Amniotic epithelial cell (primary cell): ENCODE measurements at regions not wholly inside any gene's neighbourhood (a gene's known extent, or its start where the extent isn't known, plus 50 kb on each side); places are given as distances from the start of the nearest gene placed in this dataset.

Experiments used
- DNase-seq: peaks from one replicate; pipeline ENCODE4 v3.0.0-alpha.2; 2010; ENCODE audit warnings: low read depth

DNA sequence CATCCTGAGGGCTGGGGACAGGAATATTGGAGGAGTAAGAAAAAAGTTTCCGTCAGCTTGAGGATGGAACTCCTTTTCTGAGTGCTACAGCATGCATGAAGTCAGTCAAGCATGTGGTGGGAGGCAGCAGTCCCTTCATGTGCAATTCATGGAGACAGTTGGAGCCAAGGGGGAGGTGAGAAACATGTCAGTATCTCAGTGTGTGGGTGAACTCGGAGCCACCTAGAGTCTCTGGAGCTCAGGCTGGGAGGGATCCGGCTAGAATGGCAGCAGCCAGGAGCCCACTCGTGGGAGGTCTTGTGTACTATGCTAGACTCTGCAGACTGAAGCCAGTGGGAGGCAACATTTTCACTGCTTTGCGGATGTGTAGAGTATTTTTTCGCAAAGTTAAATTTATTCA lies 60.3 kb downstream of the AVPR1A start:
- no peak for DNase-seq

DNA sequence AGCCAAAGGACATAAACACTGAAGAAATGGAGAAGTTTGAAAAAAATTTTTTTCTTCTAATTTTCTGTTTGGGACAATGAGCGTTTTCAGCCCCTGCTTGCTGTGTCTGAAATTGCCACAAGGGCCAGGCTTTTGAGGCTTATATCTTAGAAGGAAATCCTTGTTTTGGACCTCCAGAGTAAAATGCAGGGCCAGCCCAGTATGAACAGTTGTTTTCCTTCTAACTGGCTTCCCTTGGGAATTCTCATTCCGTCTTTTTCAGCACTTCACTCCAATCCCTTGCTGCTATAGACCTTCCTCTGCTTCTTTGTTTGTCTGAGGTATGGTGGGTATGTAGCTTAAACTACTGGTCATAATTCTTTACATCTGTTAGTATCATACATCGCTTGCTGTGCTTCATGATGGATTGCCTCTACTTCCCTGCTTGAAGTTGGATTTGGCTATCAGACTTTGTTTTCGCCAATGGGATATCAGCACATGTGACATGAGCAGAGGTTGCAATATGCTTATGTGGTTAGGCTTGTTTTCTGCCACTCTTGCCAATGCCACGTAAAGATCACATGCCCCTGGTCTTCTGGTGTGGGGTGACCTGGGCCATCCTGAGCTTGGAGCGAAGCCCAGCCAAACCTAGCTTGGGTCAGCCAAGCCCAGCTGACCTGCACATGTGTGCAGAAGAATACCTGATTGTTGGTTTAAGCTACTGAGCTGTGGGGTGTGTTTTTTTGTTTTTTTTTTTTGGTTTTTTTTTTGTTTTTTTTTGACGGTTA lies 64.7 kb downstream of the AVPR1A start:
- DNase-seq: no peak

DNA sequence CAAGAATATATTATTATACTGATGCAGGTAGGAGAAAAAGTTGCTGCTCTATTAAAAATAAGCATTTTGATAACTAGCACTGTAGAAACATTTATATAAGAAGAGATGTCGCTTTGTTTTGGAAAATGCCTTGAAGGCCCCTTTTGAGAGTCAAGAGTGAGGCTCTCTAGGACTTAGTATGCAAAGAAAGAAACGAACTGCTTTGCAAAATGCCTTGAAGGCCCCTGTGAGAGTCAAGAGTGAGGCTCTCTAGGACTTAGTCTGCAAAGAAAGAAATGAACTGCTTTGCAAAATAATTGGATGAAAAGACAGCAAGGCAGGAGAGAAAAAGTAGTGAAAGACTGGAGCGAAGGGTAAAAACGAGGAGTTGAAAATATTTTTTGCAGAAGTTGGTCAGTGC lies 65.9 kb downstream of the AVPR1A start:
- no peak for DNase-seq

DNA sequence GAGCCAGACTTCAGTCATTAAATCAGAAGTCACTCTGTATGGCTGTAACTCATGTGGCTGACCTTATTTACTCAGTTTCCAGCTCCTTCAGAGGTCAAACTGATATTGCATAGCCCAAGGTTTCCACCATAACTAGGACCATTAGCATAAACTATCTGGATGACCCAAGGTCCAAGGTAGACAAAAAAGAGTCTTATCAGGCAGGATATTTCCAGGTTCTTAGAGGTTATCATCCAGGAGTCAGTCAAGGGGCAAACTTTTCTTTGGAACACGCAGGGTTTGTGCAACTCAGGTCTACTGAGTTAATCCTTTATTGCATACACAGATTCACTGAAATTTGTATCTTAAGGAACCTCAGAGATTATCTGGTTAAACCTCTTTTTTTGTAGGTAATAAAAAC lies 66.5 kb downstream of the AVPR1A start:
- DNase-seq: no peak

DNA sequence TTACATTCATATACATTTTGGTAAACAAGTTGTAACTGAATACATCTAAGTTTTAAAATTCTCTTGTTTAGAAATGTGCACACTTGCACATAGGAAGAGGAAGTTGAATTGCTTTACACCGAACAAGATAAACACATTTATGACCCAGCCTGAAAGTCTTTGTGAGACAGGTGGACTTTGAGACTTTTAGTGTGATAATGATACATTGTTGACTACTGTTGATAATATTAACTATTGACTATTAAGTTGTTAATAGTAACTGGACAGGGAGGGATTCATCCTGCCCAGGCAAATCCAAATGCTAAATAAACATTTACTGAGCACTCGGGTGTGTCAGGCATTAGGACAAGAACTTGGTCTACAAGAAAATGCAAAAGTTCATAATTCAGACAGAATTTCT lies 68.0 kb downstream of the AVPR1A start:
- no peak for DNase-seq

DNA sequence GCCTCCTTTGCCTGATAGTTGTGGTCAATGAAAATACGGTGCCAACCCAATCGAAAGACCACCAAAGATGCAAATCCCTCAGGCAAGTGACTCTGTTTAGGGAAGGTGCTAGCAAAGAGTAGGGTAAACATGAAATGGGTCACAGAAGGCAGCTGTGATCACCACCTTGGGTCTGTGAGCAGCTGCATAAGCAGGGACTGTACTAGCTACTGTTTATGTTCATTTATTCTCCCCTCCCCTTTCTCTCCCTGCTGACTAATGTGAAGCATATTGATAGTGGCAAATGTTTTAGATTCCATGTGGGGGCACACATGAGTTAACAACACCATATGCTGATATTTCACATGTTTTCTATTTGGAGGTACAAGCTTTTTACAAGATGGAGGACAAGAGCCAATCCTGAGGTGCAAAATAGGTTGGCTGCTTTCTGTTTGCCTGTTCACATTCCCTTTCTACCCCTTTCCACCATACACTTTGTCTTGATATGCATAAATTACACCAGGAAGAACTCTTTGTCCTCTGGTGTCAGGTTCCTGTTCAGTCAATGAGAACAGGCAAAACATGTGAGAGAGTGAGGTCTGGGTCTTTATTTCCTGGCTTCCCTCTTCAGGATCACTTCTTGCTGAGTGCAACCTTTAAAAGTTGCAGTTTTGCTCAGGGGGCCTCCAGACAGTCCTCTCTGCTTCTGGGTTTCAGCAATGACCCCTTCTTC lies 71.1 kb downstream of the AVPR1A start:
- DNase-seq: peak; percentile 4

DNA sequence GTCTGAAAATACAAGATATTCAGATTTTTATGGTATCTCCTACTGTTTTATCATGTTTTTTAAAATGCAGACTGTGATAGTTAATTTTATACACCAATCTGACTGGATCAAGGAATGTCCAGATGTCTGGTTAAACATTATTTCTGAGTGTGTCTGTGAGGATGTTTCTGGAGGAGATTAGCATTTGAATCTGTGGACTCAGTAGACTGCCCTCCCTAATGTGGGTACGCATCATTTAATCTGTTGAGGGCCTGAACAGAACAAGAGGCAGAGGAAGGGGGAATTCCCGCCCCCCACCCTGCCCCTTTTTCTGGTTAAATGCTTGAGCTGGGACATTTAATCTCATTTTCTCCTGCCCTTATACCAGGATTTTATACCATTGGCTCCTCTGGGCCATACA lies 72.1 kb downstream of the AVPR1A start:
- no peak for DNase-seq

DNA sequence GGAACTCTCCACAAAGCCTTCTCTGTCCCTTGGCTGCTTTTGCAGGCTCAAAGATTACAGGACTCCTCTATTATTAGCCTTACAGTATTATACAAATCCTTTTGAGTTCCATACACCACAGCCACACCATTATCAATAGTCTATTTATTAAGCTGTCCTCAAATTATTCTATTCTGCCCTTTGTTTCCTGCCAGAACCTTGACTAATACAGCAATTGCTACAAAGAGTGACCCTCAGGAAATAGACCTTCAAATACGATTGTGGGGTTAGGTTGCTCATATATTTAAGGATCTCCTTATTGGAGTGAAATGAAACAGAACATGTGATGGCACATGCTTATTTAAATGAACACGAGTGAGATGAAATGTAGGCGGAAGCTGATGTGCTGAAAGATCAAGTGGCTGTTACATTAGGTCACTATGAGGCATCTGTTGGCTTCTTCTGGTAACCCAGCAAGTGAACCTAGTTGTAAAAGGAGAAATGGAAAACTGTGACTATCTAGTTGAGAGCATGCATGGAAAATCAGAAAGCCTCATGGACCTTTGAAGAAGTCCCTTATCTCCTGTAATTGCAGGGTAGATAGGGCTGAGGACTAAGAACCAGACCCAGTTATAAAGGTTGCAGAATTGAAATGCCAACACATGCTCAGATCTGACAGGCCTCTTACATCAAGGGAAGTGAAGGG lies 75.5 kb downstream of the AVPR1A start:
- no peak for DNase-seq

DNA sequence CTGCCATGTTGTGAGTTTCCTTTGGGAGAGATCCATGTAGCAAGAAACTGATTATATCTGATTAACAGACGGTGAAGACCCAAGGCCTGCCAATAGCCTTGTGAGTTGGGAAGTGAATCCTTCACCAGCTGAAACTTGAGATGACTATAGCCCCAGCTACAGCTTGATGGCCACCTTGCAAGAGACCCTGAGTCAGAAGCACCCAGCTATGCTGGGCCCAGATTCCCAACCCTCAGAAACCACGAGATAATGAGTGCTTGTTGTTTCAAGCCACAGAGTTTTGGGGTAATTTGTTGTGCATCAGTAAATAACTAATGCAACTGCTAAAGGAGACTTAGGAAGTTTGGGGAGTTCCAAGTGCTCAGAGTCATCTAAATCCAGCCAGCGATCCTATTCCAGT lies 80.3 kb downstream of the AVPR1A start:
- peak; percentile 20 for DNase-seq

DNA sequence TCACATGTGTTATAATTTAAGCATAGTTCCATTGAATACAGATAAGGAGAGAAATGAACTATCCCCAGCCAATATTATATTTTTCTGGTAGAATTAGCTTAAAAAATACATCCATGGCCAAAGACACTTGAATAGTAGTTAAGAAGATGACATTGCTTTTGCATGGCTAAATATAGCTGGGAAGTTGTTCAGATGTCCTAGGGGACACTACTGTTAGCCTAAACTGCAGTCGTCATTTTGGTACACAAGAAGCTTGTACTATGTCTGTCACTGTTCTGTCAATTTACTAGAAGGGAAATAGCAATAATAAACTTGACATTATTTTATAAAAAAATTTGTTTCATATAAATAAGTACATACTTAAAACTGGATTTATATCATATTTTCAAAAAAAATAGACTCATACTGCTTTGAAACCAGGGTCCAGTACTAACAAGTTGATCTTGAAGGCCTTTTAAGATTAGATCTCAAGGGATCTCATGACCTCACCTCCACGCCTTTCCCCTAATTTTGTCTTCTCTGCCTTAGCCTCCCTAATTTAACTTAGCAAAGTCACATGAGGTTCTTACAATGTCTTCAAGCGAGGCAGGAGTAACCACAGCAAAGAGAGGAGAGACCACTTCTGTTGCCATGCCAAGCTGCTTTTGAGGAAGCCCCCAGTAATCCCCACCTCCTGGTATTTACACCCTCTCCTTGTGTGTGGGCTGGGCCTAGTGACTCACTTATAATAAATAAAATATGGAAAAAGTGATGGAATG lies 81.0 kb downstream of the AVPR1A start:
- DNase-seq: no peak

DNA sequence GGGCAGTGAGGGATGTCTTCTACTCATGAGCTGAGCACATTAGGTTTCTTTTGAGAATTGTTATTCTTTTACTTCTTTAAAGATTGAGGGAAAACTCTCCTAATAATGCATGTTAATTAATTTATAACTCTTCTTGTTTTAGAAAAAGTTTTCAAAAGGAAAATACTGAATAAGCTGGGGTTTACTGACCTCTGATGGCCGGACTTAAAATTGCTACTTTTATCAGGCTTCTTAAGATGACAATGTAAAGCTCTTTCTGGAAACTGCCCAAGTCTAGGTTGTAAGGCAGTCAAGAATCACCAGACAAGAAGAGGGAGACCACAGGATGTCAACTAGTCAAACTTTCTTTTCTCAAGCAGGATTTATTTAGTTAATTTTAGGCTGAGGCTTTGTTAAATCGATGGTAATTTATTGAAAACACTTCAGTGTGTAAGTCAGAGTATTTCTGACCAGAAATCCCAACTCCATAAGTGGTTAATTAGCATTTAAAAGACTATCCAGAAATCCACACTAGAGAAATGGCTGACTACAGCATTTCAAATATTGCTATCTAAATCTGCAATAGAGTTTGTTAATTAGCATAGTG lies 82.1 kb downstream of the AVPR1A start:
- peak; percentile 77 for DNase-seq

DNA sequence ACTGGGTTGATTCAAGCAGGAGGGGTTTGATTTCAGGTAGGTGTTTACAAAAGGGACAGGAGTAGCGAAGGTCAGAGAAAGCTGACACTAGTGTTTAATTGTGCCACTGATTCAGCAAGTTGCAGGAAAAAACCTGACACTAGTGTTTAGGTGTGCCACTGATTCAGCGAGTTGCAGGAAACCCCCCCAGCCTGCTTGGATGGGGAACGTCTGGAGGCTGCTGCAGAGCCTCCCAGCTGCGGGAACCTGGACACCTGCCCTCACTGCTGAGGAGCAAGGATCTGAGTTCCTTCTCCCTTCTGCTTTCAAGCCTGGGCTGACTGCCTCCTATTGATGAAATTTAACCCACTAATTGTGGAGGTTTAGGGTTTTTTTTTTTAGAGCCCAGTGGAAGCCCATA lies 84.2 kb downstream of the AVPR1A start:
- DNase-seq: no peak

DNA sequence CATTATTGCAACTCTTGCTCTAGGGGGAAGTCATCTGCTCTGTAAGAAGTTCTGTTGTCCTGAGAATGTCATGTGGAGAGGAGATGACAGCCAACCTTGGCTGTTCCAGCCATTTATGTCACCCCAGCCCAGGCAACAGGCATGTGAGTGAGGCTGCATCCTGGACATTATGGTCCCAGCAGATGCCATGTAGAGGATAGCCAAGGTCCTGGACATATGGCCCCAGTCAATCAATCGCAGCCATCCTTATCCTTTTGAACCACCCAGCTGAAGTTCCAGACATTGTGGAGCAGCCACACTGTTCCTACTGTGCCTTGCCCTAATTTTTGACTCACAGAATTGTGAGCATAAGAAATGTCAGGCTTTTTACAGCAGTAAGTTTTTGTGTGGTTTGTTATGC lies 84.9 kb downstream of the AVPR1A start:
- no peak for DNase-seq

DNA sequence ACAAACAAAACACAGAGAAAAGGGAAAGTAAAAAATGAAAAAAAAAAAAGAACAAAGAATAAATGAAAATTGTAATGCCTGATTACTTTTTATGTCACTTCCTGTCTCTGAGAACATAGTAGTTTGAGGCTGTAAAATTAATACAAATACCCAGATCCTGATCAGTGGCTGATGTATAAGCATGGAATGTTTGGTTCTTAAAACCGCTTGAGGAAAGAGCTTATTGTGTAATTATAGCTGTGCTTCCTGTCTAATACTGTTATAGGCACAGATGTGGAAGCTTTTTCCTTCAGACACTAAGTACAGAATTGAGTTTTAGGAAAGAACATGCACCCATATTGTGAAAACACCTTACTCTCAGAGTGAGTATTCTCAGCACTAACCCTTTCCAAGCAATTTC lies 86.9 kb downstream of the AVPR1A start:
- peak; percentile 24 for DNase-seq

DNA sequence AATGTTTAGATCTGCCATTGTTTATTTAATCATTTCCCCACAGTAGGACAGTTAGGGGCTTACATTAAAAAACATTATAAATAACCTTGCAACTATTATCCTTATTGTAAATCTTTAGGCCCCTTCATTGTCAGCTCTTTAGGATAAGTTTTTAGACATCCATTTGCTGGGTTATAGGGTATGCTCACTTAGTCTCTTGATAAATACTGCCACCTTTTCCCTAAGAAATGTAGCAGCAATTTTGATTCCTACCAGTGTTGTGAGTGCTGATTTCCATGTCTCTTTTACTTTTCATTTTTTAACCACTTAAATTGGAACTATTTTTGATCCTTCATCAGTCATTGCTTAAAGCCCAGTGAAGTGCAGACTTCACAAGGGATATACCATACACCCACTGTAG lies 94.4 kb downstream of the AVPR1A start:
- no peak for DNase-seq

DNA sequence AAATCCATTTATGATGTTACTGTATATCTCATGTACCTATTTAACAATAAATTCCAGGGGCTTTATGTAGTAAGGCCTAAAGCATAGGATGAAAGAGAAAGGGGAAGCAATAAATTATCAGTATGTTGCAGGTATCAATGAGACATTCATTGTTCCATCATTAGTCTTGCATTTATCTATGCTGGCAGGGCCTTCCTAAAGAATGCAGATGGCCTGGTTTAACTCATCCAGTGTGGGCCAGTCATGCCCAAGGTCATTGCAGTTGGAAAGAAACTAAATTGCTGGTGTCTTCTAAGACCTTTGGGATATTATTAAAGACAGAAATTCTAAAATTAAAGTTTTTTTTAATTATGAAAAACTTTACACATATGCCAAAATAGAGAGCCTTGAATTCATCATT lies 98.3 kb downstream of the AVPR1A start:
- no peak for DNase-seq

DNA sequence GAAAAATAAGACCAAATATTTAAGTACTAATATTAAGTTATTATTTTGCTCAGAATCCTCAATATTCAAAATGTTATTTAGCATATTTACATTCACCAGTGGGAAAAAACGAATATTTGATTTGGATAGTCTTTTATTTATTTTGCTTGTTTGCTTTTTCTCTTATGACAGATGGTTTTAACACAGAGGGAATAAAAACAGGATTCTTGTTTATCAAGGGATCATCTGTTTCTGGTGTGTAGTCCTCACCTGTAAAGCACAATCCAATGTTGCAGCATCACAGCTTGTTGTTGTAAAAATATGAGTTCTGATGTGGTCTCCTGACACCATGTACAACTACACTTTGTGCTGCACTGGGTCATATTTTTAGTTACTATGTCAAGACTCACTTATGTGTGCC lies 103.9 kb downstream of the AVPR1A start:
- DNase-seq: no peak

DNA sequence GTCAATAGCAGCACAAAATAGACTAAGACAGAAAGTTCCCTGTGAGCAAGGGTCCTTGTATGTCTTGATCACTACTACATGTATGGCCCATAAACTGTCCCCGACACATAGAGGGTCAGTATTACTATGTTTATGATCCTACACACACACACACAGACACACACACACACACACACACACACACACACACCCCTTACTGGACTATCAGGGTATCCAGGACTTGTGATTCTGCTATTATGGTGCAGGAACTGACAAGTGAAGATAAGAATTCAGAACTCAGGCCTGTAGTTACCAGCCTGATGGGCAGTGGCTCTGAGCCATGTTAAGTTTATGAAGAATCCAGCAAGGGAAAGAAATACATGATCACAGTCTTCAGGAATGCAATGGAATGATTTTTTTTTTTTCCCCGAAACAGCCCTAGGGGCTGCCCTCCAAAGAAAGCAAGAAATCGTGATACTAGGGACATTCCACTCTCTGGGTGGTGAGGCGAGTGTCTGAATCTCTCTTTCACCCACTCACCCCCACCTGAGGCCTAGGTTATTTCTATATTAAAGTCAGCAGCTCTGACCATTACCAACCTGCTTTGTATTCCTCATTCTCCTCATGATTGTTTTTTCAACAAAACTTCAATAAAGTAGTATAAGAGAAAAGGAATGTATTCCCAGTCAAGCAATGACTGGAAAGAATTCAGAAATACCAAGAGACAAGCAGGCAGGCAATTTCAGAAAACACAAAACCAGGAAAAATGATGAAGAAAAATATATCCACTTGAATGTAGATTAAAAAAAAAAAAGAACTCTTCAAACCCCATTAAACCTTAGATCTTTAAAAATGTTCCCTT lies 105.8 kb downstream of the AVPR1A start:
- DNase-seq: peak; percentile 42

DNA sequence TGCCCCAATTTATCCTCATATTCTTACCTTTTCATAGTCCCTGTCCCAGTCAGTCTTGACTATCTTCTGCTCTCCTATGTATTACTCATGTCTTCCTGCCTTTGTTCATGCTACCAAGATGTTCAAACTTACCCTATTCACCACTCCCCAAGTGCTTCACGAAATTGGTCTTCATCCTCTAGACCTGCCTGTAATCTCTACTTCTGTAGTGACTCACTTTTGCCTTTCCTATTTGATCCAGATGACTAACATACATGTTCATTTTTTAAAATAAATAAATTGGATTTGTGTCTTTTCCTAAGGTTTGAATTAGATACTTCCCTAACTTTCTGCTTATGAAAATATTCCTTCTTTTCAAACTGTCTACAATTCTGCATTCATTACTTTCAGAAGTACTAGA lies 107.7 kb upstream of the PPM1H start:
- DNase-seq: no peak

DNA sequence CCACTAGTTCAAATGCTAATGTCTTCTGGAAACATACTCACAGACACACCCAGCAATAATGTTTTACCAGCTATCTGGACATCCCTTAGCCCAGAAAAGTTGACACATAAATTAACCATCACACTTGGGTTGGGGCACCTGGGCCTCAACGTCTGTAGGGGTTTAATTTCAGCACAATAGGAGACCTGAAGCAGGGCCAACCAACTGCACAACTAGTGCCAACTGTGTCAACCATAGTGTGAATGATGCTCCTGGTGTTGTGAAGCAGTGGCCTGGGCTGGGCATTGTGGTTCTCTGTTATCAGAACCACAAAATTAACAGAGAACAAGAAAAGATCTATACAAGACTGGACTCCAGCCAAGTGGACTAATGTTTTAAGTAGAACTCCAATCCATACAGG lies 106.7 kb upstream of the PPM1H start:
- DNase-seq: no peak

DNA sequence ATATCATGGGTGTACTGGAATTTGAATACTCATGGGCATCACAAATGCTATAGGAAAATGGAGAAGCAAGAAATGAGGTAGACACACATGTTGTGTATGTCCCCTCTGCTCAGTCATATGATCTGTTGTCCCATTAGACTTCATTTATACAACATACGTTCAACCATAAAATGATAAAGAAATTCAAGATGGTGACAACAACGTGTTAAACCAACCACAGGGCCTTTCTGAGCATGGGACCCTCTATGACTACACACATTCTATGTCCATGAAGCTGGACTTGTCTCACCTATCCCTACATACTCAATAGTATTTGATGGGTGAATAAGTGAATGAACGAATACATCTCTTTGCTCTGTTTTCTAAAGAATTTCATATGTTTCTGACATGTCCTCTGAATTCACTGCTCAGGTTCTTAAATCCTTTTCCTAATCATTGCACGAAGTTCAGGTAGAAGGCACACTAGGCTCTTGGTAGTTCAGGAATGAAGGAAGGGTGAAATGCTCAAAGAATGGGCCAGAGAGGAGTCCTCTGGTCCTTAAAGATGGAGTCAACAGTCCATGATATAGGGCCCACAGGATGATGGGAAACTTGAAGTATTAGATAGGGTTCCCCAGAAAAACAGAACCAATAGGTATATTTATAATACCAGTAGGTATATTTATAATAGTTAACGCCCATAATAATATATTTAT lies 105.7 kb upstream of the PPM1H start:
- no peak for DNase-seq
